Osteocyte (in vitro differentiated cells): ENCODE measurements at regions not wholly inside any gene's neighbourhood (a gene's known extent, or its start where the extent isn't known, plus 50 kb on each side); places are given as distances from the start of the nearest gene placed in this dataset.

ENCODE experiments used
- DNase-seq: peaks from one replicate; pipeline ENCODE4 v3.0.0; 2021; ENCODE audit warnings: mixed read lengths; ENCODE audit not compliant: unreplicated experiment; ENCODE audit errors: extremely low spot score
- H3K27ac Mint-ChIP-seq: one replicate; pipeline ENCODE4 v1.8.0; 2021; ENCODE audit warnings: mild to moderate bottlenecking, mixed read lengths; ENCODE audit not compliant: unreplicated experiment
- H3K27me3 Mint-ChIP-seq: one replicate; pipeline ENCODE4 v1.8.0; 2021; ENCODE audit warnings: mixed read lengths; ENCODE audit not compliant: unreplicated experiment
- H3K36me3 Mint-ChIP-seq: one replicate; pipeline ENCODE4 v1.8.0; 2021; ENCODE audit warnings: mixed read lengths; ENCODE audit not compliant: unreplicated experiment
- H3K4me1 Mint-ChIP-seq: one replicate; pipeline ENCODE4 v1.8.0; 2021; ENCODE audit warnings: mixed read lengths; ENCODE audit not compliant: unreplicated experiment
- H3K4me3 Mint-ChIP-seq: one replicate; pipeline ENCODE4 v1.8.0; 2021; ENCODE audit warnings: mild to moderate bottlenecking, moderate library complexity, mixed read lengths; ENCODE audit not compliant: unreplicated experiment
- H3K9me3 Mint-ChIP-seq: one replicate; pipeline ENCODE4 v1.8.0; 2021; ENCODE audit warnings: mixed read lengths; ENCODE audit not compliant: unreplicated experiment
- CTCF ChIP-seq: fragments of 200-600 bp; sonication (generic); IDR thresholded peaks from 2 replicates; pipeline ENCODE4 v1.5.0; 2021; ENCODE audit warnings: antibody characterized with exemption, mild to moderate bottlenecking, moderate library complexity

DNA sequence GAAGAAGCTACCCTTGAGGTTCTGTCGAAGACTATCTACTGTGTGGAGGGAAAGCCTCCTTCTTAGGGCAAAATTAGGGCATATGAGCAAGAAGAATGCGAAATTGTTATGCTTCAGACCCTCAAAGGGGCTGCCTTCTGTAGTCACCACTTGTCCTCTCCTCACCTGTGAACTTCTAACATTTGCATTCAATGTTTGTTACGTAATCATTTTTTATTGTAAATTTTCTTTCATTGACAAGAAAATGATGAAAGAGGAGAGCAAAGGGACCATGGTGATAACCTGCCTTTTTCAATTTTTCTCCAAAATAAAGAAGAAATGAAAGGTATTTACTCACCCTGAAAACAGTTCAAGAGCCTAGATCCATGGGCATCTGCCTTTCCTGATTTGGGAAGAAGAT, 193.0 kb downstream of the SP3 start:
- H3K4me3 Mint-ChIP-seq: no peak overlapping the region
- TF ChIP-seq CTCF: no peak
- H3K27ac Mint-ChIP-seq: no peak overlapping the region
- H3K9me3 Mint-ChIP-seq: no peaks in the 10 kb centered on the region
- DNase-seq: no peak
- no peaks in the 10 kb centered on the region for H3K36me3 Mint-ChIP-seq
- H3K27me3 Mint-ChIP-seq: peaks cover 10% of the 10 kb centered on the region
- H3K4me1 Mint-ChIP-seq: no peaks in the 10 kb centered on the region

DNA sequence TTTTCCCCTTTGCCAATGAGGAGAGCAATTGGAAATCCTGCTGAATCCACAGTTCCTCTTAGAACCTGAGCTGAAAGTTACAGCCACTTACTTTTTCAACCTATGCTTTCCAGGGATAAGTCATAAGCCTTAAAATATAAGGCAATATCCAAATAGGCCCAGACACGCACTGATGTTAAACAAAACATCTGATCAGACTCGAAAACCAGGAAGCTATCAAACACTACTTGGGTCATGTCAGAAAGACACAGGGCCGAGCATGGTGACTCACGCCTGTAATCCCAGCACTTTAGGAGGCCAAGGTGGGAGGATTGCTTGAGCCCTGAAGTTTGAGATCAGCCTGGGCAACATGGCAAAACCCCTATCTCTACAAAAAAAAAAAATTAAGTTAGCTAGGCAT, 192.1 kb downstream of the SP3 start:
- no peaks in the 10 kb centered on the region for H3K4me1 Mint-ChIP-seq
- no peak for TF ChIP-seq CTCF
- H3K27me3 Mint-ChIP-seq: peaks cover 10% of the 10 kb centered on the region
- H3K9me3 Mint-ChIP-seq: no peaks in the 10 kb centered on the region
- H3K4me3 Mint-ChIP-seq: no peak overlapping the region
- H3K27ac Mint-ChIP-seq: no peak overlapping the region
- H3K36me3 Mint-ChIP-seq: no peaks in the 10 kb centered on the region
- DNase-seq: no peak

DNA sequence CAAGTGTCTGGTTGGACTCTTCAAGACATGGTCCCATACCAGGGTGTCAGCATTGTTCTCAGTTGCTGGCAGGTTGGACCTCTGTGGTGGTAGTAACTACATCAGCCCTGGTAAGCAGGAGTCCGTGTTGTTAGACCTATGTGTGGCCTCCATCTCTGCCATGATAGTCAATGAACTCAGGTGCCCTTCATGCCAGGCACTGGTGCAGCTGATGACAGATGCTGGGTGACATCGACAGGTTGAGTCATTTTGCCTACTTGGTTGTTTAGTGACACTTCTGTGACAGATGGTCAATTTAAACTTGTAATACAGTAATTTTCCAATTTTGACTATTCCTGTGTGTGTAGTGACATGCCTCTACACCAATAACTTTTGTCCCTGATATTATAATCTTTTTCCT, 189.7 kb downstream of the SP3 start:
- H3K27ac Mint-ChIP-seq: no peak overlapping the region
- no peaks in the 10 kb centered on the region for H3K9me3 Mint-ChIP-seq
- TF ChIP-seq CTCF: no peak
- no peaks in the 10 kb centered on the region for H3K4me1 Mint-ChIP-seq
- H3K4me3 Mint-ChIP-seq: no peak overlapping the region
- DNase-seq: no peak
- peaks cover 10% of the 10 kb centered on the region for H3K27me3 Mint-ChIP-seq
- no peaks in the 10 kb centered on the region for H3K36me3 Mint-ChIP-seq

DNA sequence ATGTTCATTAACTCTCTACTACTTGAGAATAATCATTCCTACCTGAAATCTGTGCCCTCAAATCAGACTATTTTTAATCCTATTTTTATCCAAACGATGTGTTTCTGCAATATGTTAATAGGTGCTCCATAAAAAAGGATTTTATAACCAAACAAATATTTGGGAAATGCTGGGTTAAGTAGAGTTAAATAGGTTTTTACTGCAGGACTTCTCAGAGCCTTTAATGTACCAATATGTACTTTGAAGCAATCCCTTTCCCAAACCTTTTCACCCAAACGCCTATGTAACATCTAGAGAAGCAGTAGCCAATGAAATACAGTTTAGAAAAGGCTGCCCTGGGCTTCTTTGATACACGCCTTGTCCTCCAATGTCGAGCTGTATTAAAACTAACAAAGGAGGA, 182.5 kb downstream of the SP3 start:
- Mint-ChIP-seq H3K4me3 (no peak overlapping the region), H3K27ac (no peak overlapping the region), H3K9me3 (no peaks in the 10 kb centered on the region), H3K27me3 (peaks cover 44% of the 10 kb centered on the region), H3K4me1 (no peaks in the 10 kb centered on the region), H3K36me3 (no peaks in the 10 kb centered on the region)
- TF ChIP-seq CTCF: no peak
- DNase-seq: no peak

- Mint-ChIP-seq H3K36me3 (no peaks in the 10 kb centered on the region), H3K9me3 (no peaks in the 10 kb centered on the region), H3K4me1 (no peaks in the 10 kb centered on the region), H3K27ac (no peak overlapping the region), H3K27me3 (peaks cover 44% of the 10 kb centered on the region), H3K4me3 (no peak overlapping the region)
- TF ChIP-seq CTCF: no peak
- no peak for DNase-seq
These were observed 181.8 kb downstream of the SP3 start for GRCh38 chr2:173783382-173783781.
